Natural killer cell (primary cell): ENCODE measurements at regions not wholly inside any gene's neighbourhood (a gene's known extent, or its start where the extent isn't known, plus 50 kb on each side); places are given as distances from the start of the nearest gene placed in this dataset.
A peak's percentile ranks its signal among the peaks of the same experiment; 100 is the strongest.

ENCODE experiments used
- ATAC-seq, 3 donors: fragments of 150-1000 bp in 2 of 3; fragments of 200-7000 bp in 1 of 3; cut with Tn5 transposase; 1 replicate in 1 of 3; 2 replicates in 2 of 3; pipeline ENCODE4 v1.10.0; 2021; ENCODE audit warnings: mild to moderate bottlenecking in 2 of 3, moderate library complexity in 2 of 3
- DNase-seq, 2 donors: peaks; one replicate each; pipeline versions ENCODE4 v3.0.0 to v3.0.0-alpha.2; 2013 to 2021; ENCODE audit warnings: mixed read lengths in 1 of 2
- H3K27ac ChIP-seq: one replicate; pipeline ENCODE4 v1.5.1; 2013; ENCODE audit warnings: mild to moderate bottlenecking, low read length
- H3K27me3 ChIP-seq: one replicate; pipeline ENCODE4 v1.6.1; 2013; ENCODE audit warnings: low read length; ENCODE audit not compliant: control insufficient read depth, insufficient read depth
- H3K36me3 ChIP-seq: one replicate; pipeline ENCODE4 v1.6.1; 2013; ENCODE audit warnings: low read length; ENCODE audit not compliant: control insufficient read depth, insufficient read depth
- H3K4me1 ChIP-seq: one replicate; pipeline ENCODE4 v1.6.1; 2013; ENCODE audit warnings: low read length; ENCODE audit not compliant: control insufficient read depth, insufficient read depth
- H3K4me3 ChIP-seq: one replicate; pipeline ENCODE4 v1.5.1; 2013; ENCODE audit warnings: low read length
- H3K9me3 ChIP-seq: one replicate; pipeline ENCODE4 v1.6.1; 2013; ENCODE audit warnings: low read length; ENCODE audit not compliant: control insufficient read depth, insufficient read depth
- H3K27ac Mint-ChIP-seq, 2 donors: one replicate each; pipeline ENCODE4 v1.8.0; 2022; ENCODE audit warnings: mild to moderate bottlenecking in 2 of 2, mixed read lengths in 2 of 2, moderate library complexity in 1 of 2
- H3K27me3 Mint-ChIP-seq, 2 donors: one replicate each; pipeline ENCODE4 v1.8.0; 2022; ENCODE audit warnings: low read depth in 2 of 2, mixed read lengths in 2 of 2
- H3K36me3 Mint-ChIP-seq: one replicate; pipeline ENCODE4 v1.8.0; 2022; ENCODE audit warnings: mixed read lengths
- H3K4me1 Mint-ChIP-seq, 2 donors: one replicate each; pipeline ENCODE4 v1.8.0; 2022; ENCODE audit warnings: mixed read lengths in 2 of 2
- H3K4me3 Mint-ChIP-seq: one replicate; pipeline ENCODE4 v1.8.0; 2022; ENCODE audit warnings: mild to moderate bottlenecking, moderate library complexity, mixed read lengths
- H3K9me3 Mint-ChIP-seq, 2 donors: one replicate each; pipeline ENCODE4 v1.8.0; 2022; ENCODE audit warnings: mixed read lengths in 2 of 2
- CTCF ChIP-seq: fragments of 200-600 bp; IDR thresholded peaks from one replicate; pipeline ENCODE4 v1.8.0; 2022; ENCODE audit warnings: antibody characterized with exemption
- WGBS: methylation state at CpG from one replicate; pipeline ENCODE4 v1.1.7; 2013; ENCODE audit warnings: missing lambda C conversion rate; ENCODE audit not compliant: insufficient coverage; 5-methylcytosine and 5-hydroxymethylcytosine counted together
- intact Hi-C: fragments of 100-400 bp; cut with micrococcal nuclease; formaldehyde crosslinking; loops from one replicate; pipeline ENCODE4 v1.14.2; 2022

- peaks cover 21% of the 10 kb centered on the region for H3K4me1 ChIP-seq
- H3K27ac ChIP-seq, result peak overlapping the region; percentile 54
- peak overlapping the region; percentile 11 for H3K4me3 ChIP-seq
- Mint-ChIP-seq H3K27ac (peak overlapping the region; percentile 70 to 87), H3K9me3 (no peaks in the 10 kb centered on the region), H3K4me3 (peak overlapping the region; percentile 81), H3K36me3 (no peaks in the 10 kb centered on the region), H3K27me3 (peaks cover 3 to 13% of the 10 kb centered on the region in 2 donors), H3K4me1 (peaks cover 23 to 26% of the 10 kb centered on the region in 2 donors)
- DNase-seq (peak in 1 of 2 donors; percentile 26), ATAC-seq (peak; percentile 82 to 88 (median 82))
- no peaks in the 10 kb centered on the region for H3K27me3 ChIP-seq
- intact Hi-C loops, result loop anchor here (1.0 kb wide), 1 partner anchor 22 kb away; no protein-coding TSS in a partner anchor
- TF ChIP-seq CTCF, result no peak
- WGBS, result 49% methylated on average over 16 of the region's 25 CpGs
- H3K9me3 ChIP-seq, result no peaks in the 10 kb centered on the region
- H3K36me3 ChIP-seq, result no peaks in the 10 kb centered on the region
Observed at GRCh38 chr6:164086076-164086887, 671.8 kb downstream of the QKI start.

GRCh38 chr6:164085091-164086075 is 670.9 kb downstream of the QKI start:
- DNase-seq (no peak), ATAC-seq (no peak)
- peak overlapping the region; percentile 54 for H3K27ac ChIP-seq
- Mint-ChIP-seq H3K9me3 (no peaks in the 10 kb centered on the region), H3K27me3 (peaks cover 3 to 19% of the 10 kb centered on the region in 2 donors), H3K36me3 (no peaks in the 10 kb centered on the region), H3K27ac (peak overlapping the region; percentile 70 to 87), H3K4me1 (peaks cover 23 to 26% of the 10 kb centered on the region in 2 donors), H3K4me3 (peak overlapping the region; percentile 81)
- H3K4me3 ChIP-seq, result peak overlapping the region; percentile 11
- no peaks in the 10 kb centered on the region for H3K27me3 ChIP-seq
- H3K9me3 ChIP-seq, result no peaks in the 10 kb centered on the region
- no peak for TF ChIP-seq CTCF
- 91% methylated on average over 33 of the region's 33 CpGs for WGBS
- intact Hi-C loops, result loop anchor here (1.0 kb wide), 1 partner anchor 23 kb away; no protein-coding TSS in a partner anchor
- H3K36me3 ChIP-seq, result no peaks in the 10 kb centered on the region
- H3K4me1 ChIP-seq, result peaks cover 21% of the 10 kb centered on the region

GRCh38 chr6:164079275-164079600 is 664.7 kb downstream of the QKI start:
- Histone ChIP-seq H3K9me3 (no peaks in the 10 kb centered on the region), H3K27ac (no peak overlapping the region), H3K27me3 (no peaks in the 10 kb centered on the region), H3K36me3 (no peaks in the 10 kb centered on the region), H3K4me3 (no peak overlapping the region), H3K4me1 (no peaks in the 10 kb centered on the region)
- peak overlapping the region in 1 of 2 donors; percentile 10 for H3K27ac Mint-ChIP-seq
- WGBS, result 96% methylated on average over 6 of the region's 6 CpGs
- H3K4me3 Mint-ChIP-seq, result no peak overlapping the region
- no peaks in the 10 kb centered on the region for H3K9me3 Mint-ChIP-seq
- H3K4me1 Mint-ChIP-seq, result peaks cover 13 to 16% of the 10 kb centered on the region in 2 donors
- H3K36me3 Mint-ChIP-seq, result no peaks in the 10 kb centered on the region
- H3K27me3 Mint-ChIP-seq, result peaks cover 14 to 19% of the 10 kb centered on the region in 2 donors
- intact Hi-C loops, result no loop called here
- ATAC-seq (no peak), DNase-seq (no peak)
- no peak for TF ChIP-seq CTCF
